HUES6 (cell line): ENCODE measurements at regions not wholly inside any gene's neighbourhood (a gene's known extent, or its start where the extent isn't known, plus 50 kb on each side); places are given as distances from the start of the nearest gene placed in this dataset.

Experiments used
- H3K27ac ChIP-seq: 2 replicates; pipeline ENCODE4 v1.7.0; 2013; ENCODE audit warnings: low read depth, mild to moderate bottlenecking, low read length, inconsistent platforms
- H3K27me3 ChIP-seq: 2 replicates; pipeline ENCODE4 v1.6.1; 2013; ENCODE audit warnings: low read length; ENCODE audit not compliant: control insufficient read depth, insufficient read depth
- H3K36me3 ChIP-seq: 2 replicates; pipeline ENCODE4 v1.6.1; 2013; ENCODE audit warnings: low read length; ENCODE audit not compliant: control insufficient read depth, insufficient read depth
- H3K4me1 ChIP-seq: 2 replicates; pipeline ENCODE4 v1.6.1; 2013; ENCODE audit warnings: low read length; ENCODE audit not compliant: control insufficient read depth, insufficient read depth
- H3K4me3 ChIP-seq: 2 replicates; pipeline ENCODE4 v1.5.1; 2013; ENCODE audit warnings: low read depth, low read length
- H3K9ac ChIP-seq: one replicate; pipeline ENCODE4 v1.6.1; 2013; ENCODE audit warnings: mild to moderate bottlenecking, low read length
- H3K9me3 ChIP-seq: 2 replicates; pipeline ENCODE4 v1.6.1; 2013; ENCODE audit warnings: low read depth, low read length; ENCODE audit not compliant: control insufficient read depth, insufficient read depth

DNA sequence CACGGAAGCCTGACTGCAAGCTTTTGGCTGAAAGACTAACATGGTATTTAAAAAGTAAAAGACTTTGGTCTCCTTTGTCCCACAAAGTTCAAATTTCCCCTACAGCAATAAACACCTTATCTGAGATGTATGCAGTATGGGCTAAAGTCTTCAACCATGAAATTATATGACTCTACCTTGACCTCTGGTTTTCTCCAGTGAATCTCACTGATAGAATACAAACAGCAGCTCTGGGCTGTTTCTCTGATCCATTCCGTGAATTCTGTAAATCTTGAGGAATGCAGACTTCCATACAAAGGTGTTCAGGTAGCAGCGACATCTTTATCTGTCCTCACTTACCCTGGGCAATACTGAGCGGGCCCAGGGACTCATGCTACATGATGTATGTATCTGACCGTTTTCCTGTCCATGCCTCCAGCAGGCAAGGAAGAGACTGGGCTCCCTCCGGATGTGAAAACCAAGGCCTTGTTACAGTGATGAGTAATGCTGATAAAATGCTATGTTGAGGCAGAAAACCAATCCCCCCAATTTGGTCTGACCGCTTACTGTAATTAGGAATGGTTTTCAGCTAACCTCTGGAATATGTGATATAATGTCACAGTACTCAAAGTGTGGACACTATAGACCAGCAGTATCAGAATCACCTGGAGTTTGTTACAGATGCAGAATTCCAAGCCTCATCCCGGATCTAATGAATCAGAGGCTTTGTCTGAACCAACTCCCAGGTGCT lies 589.8 kb downstream of the HS3ST4 start:
- no peak overlapping the region for H3K27ac ChIP-seq
- no peaks in the 10 kb centered on the region for H3K27me3 ChIP-seq
- no peaks in the 10 kb centered on the region for H3K36me3 ChIP-seq
- no peak overlapping the region for H3K9ac ChIP-seq
- H3K9me3 ChIP-seq = peaks cover 4% of the 10 kb centered on the region
- H3K4me3 ChIP-seq = no peak overlapping the region
- H3K4me1 ChIP-seq = peaks cover 15% of the 10 kb centered on the region

DNA sequence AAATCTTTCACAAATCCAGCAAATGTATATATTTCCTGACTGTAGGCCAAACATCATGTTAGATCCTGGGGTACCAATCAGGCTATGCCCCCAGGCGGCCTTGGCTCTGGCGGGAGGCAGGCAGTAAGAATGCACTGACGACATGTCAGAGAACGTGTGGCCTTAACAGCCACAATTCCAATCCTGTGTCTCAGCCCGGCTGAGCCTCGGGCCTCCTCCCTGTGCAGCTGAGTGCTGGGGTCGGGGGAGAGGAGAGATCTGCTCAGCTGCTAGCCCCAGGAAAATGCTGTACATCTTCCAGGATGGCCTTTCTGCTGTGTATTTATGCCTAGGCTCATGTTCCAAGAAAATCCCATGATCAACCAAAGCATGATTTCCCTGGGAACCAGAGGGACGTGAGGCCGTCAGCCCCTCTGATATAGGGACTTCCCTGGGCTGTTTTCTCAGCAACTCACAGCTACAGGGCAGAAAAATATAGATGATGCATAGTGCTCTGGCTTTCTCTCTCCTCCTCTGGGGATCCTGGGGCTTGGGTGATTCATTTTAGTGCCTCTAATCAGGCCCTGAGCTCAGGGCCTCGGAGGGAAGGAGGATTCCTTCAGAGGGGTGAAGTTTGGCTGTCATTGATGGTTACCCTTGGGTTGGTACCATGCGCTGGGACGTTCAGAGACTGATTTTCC lies 604.0 kb downstream of the HS3ST4 start:
- Histone ChIP-seq H3K27me3 (no peaks in the 10 kb centered on the region), H3K4me3 (no peak overlapping the region), H3K27ac (no peak overlapping the region), H3K4me1 (no peaks in the 10 kb centered on the region; the same call in 1 of the 2 replicates), H3K36me3 (no peaks in the 10 kb centered on the region), H3K9ac (no peak overlapping the region), H3K9me3 (no peaks in the 10 kb centered on the region)

DNA sequence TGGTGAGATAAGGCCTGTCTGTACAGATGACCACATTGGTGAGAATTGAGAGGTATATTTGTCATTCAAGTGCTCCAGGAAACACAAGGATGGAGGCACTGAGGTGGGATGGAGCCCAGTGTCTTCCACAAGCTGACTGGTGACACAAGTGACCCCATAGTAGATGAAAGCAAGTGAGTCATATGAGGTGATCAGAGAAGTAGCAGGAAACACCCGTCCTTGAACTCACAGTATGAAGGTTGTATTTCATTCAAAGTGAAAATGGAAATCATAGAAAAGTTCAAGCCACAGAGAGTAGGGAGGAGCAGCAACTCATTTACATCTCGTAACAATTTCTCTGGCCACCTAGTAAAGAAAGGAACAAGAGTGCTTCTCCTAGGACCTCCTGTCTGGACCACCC lies 609.8 kb downstream of the HS3ST4 start:
- Histone ChIP-seq H3K27ac (no peak overlapping the region), H3K36me3 (no peaks in the 10 kb centered on the region), H3K27me3 (no peaks in the 10 kb centered on the region), H3K9me3 (no peaks in the 10 kb centered on the region), H3K4me3 (no peak overlapping the region), H3K4me1 (no peaks in the 10 kb centered on the region), H3K9ac (no peak overlapping the region)

DNA sequence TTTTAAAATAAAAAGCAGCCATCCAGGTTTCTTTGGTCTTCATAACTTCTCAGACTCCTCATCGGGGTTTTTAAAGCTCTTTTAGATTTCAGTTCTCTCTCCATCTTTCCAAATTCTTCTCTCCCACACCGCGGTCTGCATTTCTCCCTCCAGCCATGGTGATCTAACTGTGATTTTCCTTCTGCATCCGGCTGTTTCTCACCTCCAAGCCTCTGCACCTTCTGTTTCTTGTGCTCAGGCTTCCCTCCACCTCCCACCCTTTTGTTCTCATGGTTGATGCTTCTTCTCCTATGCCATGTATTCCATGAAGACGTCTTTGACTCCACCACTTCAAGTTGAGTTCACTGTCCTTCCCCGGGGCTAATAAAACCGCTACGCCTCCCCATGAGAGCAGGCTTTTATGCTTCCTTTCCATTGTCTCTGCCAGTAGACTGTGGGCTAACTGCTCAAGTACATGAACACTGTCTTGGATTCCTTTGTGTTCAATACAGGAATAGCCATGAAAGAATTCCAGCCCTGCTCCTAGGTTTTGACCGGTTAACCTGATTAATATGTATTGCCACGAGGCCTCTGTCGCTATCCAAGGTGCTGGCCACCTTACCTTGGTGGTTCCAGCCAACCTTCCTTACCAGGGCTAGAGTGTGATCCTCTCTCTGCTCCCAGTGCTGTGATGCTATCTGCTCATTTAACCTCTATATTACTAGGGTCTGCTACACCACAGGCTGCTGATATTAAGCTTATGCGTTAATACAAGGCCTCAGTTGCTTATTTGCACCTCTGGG lies 625.1 kb downstream of the HS3ST4 start:
- Histone ChIP-seq H3K36me3 (no peaks in the 10 kb centered on the region), H3K4me1 (no peaks in the 10 kb centered on the region), H3K9me3 (no peaks in the 10 kb centered on the region), H3K27me3 (no peaks in the 10 kb centered on the region), H3K4me3 (no peak overlapping the region), H3K9ac (no peak overlapping the region), H3K27ac (no peak overlapping the region)

DNA sequence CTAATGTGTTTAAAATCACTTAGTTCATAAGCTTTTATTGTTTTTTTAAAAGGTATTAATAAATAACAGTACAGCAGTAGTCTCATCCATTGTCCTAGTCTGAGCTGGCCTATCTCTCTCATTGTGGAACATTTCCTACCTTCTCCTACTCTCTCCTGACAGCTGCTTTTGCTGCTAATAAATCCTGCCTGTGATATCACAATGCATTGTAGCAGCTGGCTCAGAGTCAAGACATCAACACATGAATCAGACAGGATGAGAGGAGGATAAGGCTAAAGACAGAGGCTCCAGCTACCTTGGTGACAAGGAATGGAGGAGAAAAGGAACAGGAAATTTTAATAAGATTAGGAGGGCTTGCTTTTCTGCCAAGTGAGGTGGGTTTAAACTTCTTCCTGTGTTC lies 626.1 kb downstream of the HS3ST4 start:
- H3K27me3 ChIP-seq = no peaks in the 10 kb centered on the region
- no peak overlapping the region for H3K4me3 ChIP-seq
- H3K9ac ChIP-seq = no peak overlapping the region
- H3K36me3 ChIP-seq = no peaks in the 10 kb centered on the region
- H3K9me3 ChIP-seq = no peaks in the 10 kb centered on the region
- no peak overlapping the region for H3K27ac ChIP-seq
- H3K4me1 ChIP-seq = no peaks in the 10 kb centered on the region

DNA sequence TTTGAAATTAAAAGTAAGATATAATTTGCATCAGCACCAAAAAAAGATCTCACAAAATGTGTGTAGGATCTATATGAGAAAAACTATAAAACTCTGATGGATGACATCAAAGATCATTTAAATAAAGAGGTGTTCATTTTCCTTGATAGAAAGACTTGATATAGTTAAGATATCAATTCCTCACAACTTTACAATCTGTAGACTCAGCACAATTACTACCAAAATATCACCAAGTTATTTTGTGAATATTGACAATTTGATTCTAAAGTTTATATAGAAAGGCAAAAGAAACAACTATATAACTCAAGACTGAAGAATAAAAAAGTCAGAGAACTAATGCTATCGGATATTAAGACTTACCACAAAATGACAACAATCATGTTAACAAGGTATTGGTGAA lies 638.9 kb downstream of the HS3ST4 start:
- H3K36me3 ChIP-seq = no peaks in the 10 kb centered on the region
- no peaks in the 10 kb centered on the region for H3K27me3 ChIP-seq
- H3K4me3 ChIP-seq = no peak overlapping the region
- H3K9ac ChIP-seq = no peak overlapping the region
- no peaks in the 10 kb centered on the region; the same call in 1 of the 2 replicates for H3K9me3 ChIP-seq
- H3K4me1 ChIP-seq = no peaks in the 10 kb centered on the region
- H3K27ac ChIP-seq = no peak overlapping the region

DNA sequence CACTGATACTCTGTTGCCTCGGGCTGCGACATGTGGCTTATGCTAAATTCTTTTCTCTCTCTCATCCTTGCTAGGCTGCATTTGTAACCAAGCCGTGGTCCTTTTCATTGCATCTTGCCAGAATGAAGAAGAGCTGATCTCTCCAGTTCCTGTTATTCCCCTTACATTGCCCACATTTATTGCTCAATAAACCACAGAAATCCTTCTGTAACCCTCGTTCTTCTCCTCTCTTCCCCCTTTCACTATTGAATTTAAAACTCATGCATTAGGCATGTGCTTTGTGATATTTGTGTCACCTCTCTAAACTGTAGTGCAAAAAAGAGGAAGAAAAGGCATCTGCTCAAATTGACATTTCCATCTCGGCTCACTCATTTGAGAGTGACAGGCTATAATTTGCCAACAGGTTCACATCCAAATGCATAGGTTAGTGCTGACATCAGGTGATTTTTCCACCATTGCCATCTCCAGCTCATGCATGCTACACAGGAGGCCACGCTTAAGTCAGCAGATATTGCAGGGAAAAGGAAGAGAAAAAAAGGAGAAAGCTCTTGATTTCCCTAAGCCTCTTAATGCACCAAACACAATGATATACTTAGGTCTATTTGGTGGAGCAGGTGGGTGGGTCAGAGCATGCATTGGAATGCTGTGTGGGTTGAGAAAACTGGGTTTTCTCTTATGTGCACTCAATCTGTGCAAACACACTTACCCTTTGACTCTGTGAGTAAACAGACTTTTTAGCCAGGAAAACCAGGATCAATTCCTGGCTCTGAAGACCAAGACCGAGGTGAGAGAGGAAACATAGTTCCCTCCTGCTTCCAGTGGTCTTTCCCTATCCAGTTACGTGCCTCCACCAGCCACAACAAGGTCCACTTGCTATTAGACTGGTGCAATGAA lies 642.7 kb downstream of the HS3ST4 start:
- no peak overlapping the region for H3K27ac ChIP-seq
- H3K9me3 ChIP-seq = no peaks in the 10 kb centered on the region
- H3K36me3 ChIP-seq = no peaks in the 10 kb centered on the region
- no peak overlapping the region for H3K9ac ChIP-seq
- no peaks in the 10 kb centered on the region for H3K27me3 ChIP-seq
- H3K4me3 ChIP-seq = no peak overlapping the region
- H3K4me1 ChIP-seq = 0 out of 2 replicates have a peak, but pooled peaks cover 5% of the 10 kb centered on the region

DNA sequence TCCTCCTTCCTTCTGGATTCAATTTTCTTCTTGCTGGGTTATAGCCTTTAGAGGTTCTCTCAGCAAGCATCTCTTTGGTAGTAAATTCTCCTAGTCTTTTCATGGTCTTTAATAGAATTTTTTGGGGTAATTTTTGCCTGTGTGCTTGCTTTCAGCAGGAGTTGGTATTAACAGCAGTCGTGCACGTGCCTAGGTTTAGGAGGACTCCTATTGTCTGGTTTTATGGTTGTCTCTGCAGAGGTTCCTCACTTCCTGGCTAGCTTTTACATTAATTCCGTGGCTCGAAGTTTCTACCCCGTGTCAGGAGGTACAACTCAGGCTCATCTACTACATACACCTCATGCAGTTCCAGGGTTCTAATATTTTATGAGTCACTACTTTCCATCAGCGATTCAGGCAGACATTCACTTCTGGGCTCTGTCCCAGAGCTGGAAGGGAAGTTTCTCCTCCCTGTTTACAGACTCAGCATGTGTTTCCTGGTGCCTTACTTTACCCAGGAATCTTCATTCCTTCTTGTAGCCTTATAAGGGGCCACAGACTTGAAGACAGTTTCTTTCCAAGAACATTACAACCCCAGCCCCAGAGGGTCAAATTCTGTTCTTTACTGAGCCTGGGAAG lies 643.6 kb downstream of the HS3ST4 start:
- Histone ChIP-seq H3K4me1 (0 out of 2 replicates have a peak, but pooled peaks cover 5% of the 10 kb centered on the region), H3K4me3 (no peak overlapping the region), H3K27ac (no peak overlapping the region), H3K9me3 (no peaks in the 10 kb centered on the region), H3K9ac (no peak overlapping the region), H3K36me3 (no peaks in the 10 kb centered on the region), H3K27me3 (no peaks in the 10 kb centered on the region)

DNA sequence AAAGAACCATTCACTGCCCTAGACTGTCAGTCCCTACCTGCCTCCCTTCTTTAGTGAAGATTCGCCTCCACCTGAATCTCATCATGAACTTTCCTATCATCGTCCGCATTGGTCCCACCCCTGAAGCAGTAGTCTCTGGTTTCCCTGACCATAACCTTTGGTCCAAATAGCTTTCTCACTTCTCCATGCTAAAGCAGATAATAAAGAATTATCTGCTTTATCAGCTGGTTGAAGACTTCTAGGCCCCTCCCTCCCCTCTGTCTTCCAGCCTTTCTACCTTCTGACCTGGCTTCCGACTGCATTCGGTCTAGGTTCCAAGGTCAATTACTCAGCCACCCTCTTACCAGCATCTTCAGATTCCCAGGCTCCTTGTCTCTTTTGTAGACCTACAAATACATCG lies 650.9 kb downstream of the HS3ST4 start:
- Histone ChIP-seq H3K9me3 (no peaks in the 10 kb centered on the region), H3K36me3 (no peaks in the 10 kb centered on the region), H3K27me3 (no peaks in the 10 kb centered on the region), H3K9ac (no peak overlapping the region), H3K4me3 (no peak overlapping the region), H3K27ac (no peak overlapping the region), H3K4me1 (peaks cover 5% of the 10 kb centered on the region; the same call in 1 of the 2 replicates)

DNA sequence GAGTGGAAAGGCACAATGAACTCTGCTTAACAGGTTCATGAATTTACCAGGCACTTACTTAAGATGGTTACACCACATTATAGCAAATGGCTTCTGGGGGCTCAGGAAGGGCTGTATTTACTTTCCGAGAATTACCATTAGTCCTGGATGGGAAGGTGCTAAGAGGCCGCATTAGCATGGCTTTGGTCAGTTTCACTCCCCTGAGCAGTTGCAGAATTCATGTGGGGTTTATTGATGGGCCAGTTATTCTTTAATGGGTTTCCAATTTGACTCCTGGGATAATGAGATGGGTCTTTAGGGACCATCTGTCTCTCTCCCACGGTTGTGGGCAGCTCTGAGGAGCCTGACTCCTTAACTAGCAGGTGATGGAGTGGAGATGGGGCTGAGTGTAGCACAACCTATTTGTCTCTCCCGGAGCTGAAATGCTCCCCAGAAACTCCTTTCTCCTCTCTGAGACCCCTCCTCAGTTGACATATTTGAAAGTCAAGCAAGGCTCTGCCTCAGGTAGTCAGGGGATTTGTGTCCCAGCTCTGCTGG lies 652.5 kb downstream of the HS3ST4 start:
- H3K27ac ChIP-seq = no peak overlapping the region
- no peak overlapping the region for H3K9ac ChIP-seq
- no peaks in the 10 kb centered on the region for H3K9me3 ChIP-seq
- H3K4me1 ChIP-seq = no peaks in the 10 kb centered on the region; the same call in 1 of the 2 replicates
- H3K4me3 ChIP-seq = no peak overlapping the region
- no peaks in the 10 kb centered on the region for H3K27me3 ChIP-seq
- H3K36me3 ChIP-seq = no peaks in the 10 kb centered on the region
